ENCODE measurements at regions not wholly inside any gene's neighbourhood (a gene's known extent, or its start where the extent isn't known, plus 50 kb on each side); places are given as distances from the start of the nearest gene placed in this dataset.
"Not testable (repeated sequence)": the region's sequence is repeated elsewhere in the genome, so short reads cannot be mapped to it uniquely, and the experiment has no call there.

- ChIA-PET POLR2A (no interaction called here), CTCF (interaction anchor here (1.0 to 1.3 kb wide), 3 partner anchors 19 to 126 kb away, joined by 3 to 4 read pairs (median 3); no protein-coding TSS in a partner anchor)
- TF ChIP-seq CTCF (IDR thresholded peaks at IDR 0.05; ENCODE audit: control extremely low read depth, extremely low read depth, low read depth, missing control alignments), result no peak
- DNase-seq (ENCODE audit: extremely low spot score), result no peak
Measured at GRCh38 chr1:173393659-173394000, 83.5 kb upstream of the PRDX6 start.

- DNase-seq (ENCODE audit: extremely low spot score); POLR2A ChIA-PET: not testable (repeated sequence)
- CTCF ChIA-PET, result interaction anchor here (1.3 kb wide), 1 partner anchor 20 kb away, joined by 4 read pairs; no protein-coding TSS in a partner anchor
Measured at GRCh38 chr1:173394813-173395212, 82.3 kb upstream of the PRDX6 start.

GRCh38 chr1:173395762-173396161, 81.4 kb upstream of the PRDX6 start:
- DNase-seq (ENCODE audit: extremely low spot score), result no peak
- no peak for TF ChIP-seq CTCF (IDR thresholded peaks at IDR 0.05; ENCODE audit: control extremely low read depth, extremely low read depth, low read depth, missing control alignments)
- CTCF ChIA-PET, result no interaction called here
- POLR2A ChIA-PET, result no interaction called here

GRCh38 chr1:173400387-173400995, 76.6 kb upstream of the PRDX6 start:
- POLR2A ChIA-PET, result no interaction called here
- DNase-seq (ENCODE audit: extremely low spot score), result no peak
- no peak for TF ChIP-seq CTCF (IDR thresholded peaks at IDR 0.05; ENCODE audit: control extremely low read depth, extremely low read depth, low read depth, missing control alignments)
- CTCF ChIA-PET, result interaction anchor here (1.7 to 1.8 kb wide), 2 partner anchors 20 to 29 kb away, joined by 4 to 7 read pairs; no protein-coding TSS in a partner anchor

- ChIA-PET POLR2A (no interaction called here), CTCF (interaction anchor here (1.2 kb wide), 1 partner anchor 25 kb away, joined by 3 read pairs; no protein-coding TSS in a partner anchor)
- TF ChIP-seq CTCF (IDR thresholded peaks at IDR 0.05; ENCODE audit: control extremely low read depth, extremely low read depth, low read depth, missing control alignments), result no peak
- no peak for DNase-seq (ENCODE audit: extremely low spot score)
Measured at GRCh38 chr1:173403996-173404395, 73.1 kb upstream of the PRDX6 start.

- DNase-seq (ENCODE audit: extremely low spot score), result no peak
- TF ChIP-seq CTCF (IDR thresholded peaks at IDR 0.05; ENCODE audit: control extremely low read depth, extremely low read depth, low read depth, missing control alignments), result no peak
- ChIA-PET POLR2A (no interaction called here), CTCF (interaction anchor here (1.1 to 2.5 kb wide), 4 partner anchors 12 to 149 kb away, joined by 3 to 12 read pairs (median 3); no protein-coding TSS in a partner anchor)
Measured at GRCh38 chr1:173405281-173405680, 71.9 kb upstream of the PRDX6 start.

GRCh38 chr1:173405834-173406233, 71.3 kb upstream of the PRDX6 start:
- DNase-seq (ENCODE audit: extremely low spot score), result no peak
- POLR2A ChIA-PET, result no interaction called here
- CTCF ChIA-PET, result interaction anchor here (1.1 to 2.5 kb wide), 5 partner anchors 10 to 150 kb away, joined by 3 to 12 read pairs (median 3); no protein-coding TSS in a partner anchor
- TF ChIP-seq CTCF (IDR thresholded peaks at IDR 0.05; ENCODE audit: control extremely low read depth, extremely low read depth, low read depth, missing control alignments), result no peak

Measured in GM10248 (cell line).